PC-3 (cell line): ENCODE measurements at regions not wholly inside any gene's neighbourhood (a gene's known extent, or its start where the extent isn't known, plus 50 kb on each side); places are given as distances from the start of the nearest gene placed in this dataset.

Experiments
- ATAC-seq: fragments of 200-7000 bp; cut with Tn5 transposase; 2 replicates; pipeline ENCODE4 v1.9.1; 2020; ENCODE audit warnings: mild to moderate bottlenecking, moderate library complexity
- BruUV-seq: library from RNA; stranded (reverse); fragments of 400-500 nt; replicated peaks from 2 replicates; lab custom pipeline; 2021; lab: Mats Ljungman, UMichigan
- CTCF ChIA-PET: fragments of 300-600 bp; sonication (Branson Sonifier 250); formaldehyde crosslinking; loops from one replicate; lab custom pipeline; 2022; ENCODE audit warnings: antibody characterized with exemption; lab: Charles Lee
- POLR2A ChIA-PET: fragments of 300-600 bp; sonication (Branson Sonifier 250); formaldehyde crosslinking; loops from one replicate; lab custom pipeline; 2022; ENCODE audit warnings: antibody characterized with exemption; ENCODE audit not compliant: unreplicated experiment; lab: Charles Lee
- DNase-seq: peaks from one replicate; pipeline ENCODE4 v3.0.0-alpha.2; 2015
- H2AFZ ChIP-seq: fragments of 300-600 bp; sonication (generic); 2 replicates; pipeline ENCODE4 v1.6.0; 2016; ENCODE audit warnings: antibody characterized with exemption, low read length
- H3F3A ChIP-seq: fragments of 300-600 bp; sonication (generic); one replicate; pipeline ENCODE4 v1.6.0; 2017; ENCODE audit warnings: antibody characterized with exemption, low read length, control low read depth, mild to moderate bottlenecking; ENCODE audit not compliant: unreplicated experiment
- H3K27ac ChIP-seq: fragments of 300-600 bp; sonication (generic); 2 replicates; pipeline ENCODE4 v1.5.1; 2016; ENCODE audit warnings: mild to moderate bottlenecking, low read length
- H3K27me3 ChIP-seq: fragments of 300-600 bp; sonication (generic); 2 replicates; pipeline ENCODE4 v1.6.1; 2016; ENCODE audit warnings: low read length, mixed read lengths
- H3K36me3 ChIP-seq: fragments of 300-600 bp; sonication (generic); 2 replicates; pipeline ENCODE4 v1.6.1; 2016; ENCODE audit warnings: low read depth, mixed run types, low read length, mixed read lengths
- H3K4me1 ChIP-seq: fragments of 300-600 bp; sonication (generic); 2 replicates; pipeline ENCODE4 v1.5.1; 2016; ENCODE audit warnings: low read length; ENCODE audit not compliant: insufficient read depth
- H3K4me2 ChIP-seq: fragments of 300-600 bp; sonication (generic); 2 replicates; pipeline ENCODE4 v1.6.0; 2016; ENCODE audit warnings: low read length
- H3K4me3 ChIP-seq: fragments of 300-600 bp; sonication (generic); 2 replicates; pipeline ENCODE4 v1.5.1; 2016; ENCODE audit warnings: mild to moderate bottlenecking, low read length, mixed read lengths
- H3K79me2 ChIP-seq: fragments of 300-600 bp; sonication (generic); 2 replicates; pipeline ENCODE4 v1.6.1; 2017; ENCODE audit warnings: low read length, mixed read lengths
- H3K9ac ChIP-seq: fragments of 300-600 bp; sonication (generic); 2 replicates; pipeline ENCODE4 v1.6.0; 2016; ENCODE audit warnings: mild to moderate bottlenecking, low read length
- H3K9me2 ChIP-seq: fragments of 300-600 bp; sonication (generic); replicated peaks from 2 replicates; pipeline ENCODE4 v1.6.1; 2016; ENCODE audit warnings: mixed run types, low read length, mixed read lengths
- H3K9me3 ChIP-seq: fragments of 300-600 bp; sonication (generic); 2 replicates; pipeline ENCODE4 v1.6.1; 2016; ENCODE audit warnings: low read length, mixed read lengths
- H4K20me1 ChIP-seq: fragments of 300-600 bp; sonication (generic); 2 replicates; pipeline ENCODE4 v1.6.1; 2016; ENCODE audit warnings: low read length, mixed read lengths
- CTCF ChIP-seq: fragments of 300-600 bp; sonication (generic); conservative IDR thresholded peaks from 2 replicates; pipeline ENCODE4 v1.5.1; 2017; ENCODE audit warnings: antibody characterized with exemption, low read depth, mild to moderate bottlenecking, low read length
- EZH2 ChIP-seq: fragments of 300-600 bp; sonication (generic); IDR thresholded peaks from one replicate; pipeline ENCODE4 v1.6.1; 2017; ENCODE audit warnings: antibody characterized with exemption, mild to moderate bottlenecking, low read length; ENCODE audit not compliant: unreplicated experiment
- EZH2phosphoT487 ChIP-seq: fragments of 300-600 bp; sonication (generic); IDR thresholded peaks from 2 replicates; pipeline ENCODE4 v1.6.1; 2018; ENCODE audit warnings: mild to moderate bottlenecking, antibody characterized with exemption, low read length, borderline replicate concordance
- intact Hi-C: fragments of 100-400 bp; cut with micrococcal nuclease; formaldehyde crosslinking; loops from 2 replicates; pipeline ENCODE4 v1.9.0; 2023

GRCh38 chr21:23607782-23608431, 1999.4 kb downstream of the MRPL39 start:
- Histone ChIP-seq H3K4me1 (no peaks in the 10 kb centered on the region), H3F3A (no peaks in the 10 kb centered on the region), H3K36me3 (no peaks in the 10 kb centered on the region), H4K20me1 (no peaks in the 10 kb centered on the region), H3K4me3 (no peak overlapping the region), H3K4me2 (no peak overlapping the region), H3K27ac (no peak overlapping the region), H3K27me3 (no peaks in the 10 kb centered on the region), H2AFZ (no peak overlapping the region), H3K9me3 (no peaks in the 10 kb centered on the region), H3K9ac (no peak overlapping the region), H3K9me2 (no peaks in the 10 kb centered on the region), H3K79me2 (no peaks in the 10 kb centered on the region)
- no peak for ATAC-seq
- CTCF ChIA-PET: no interaction called here
- intact Hi-C loops: no loop called here
- POLR2A ChIA-PET: no interaction called here
- no peak for DNase-seq
- TF ChIP-seq CTCF (no peak), EZH2 (no peak), EZH2phosphoT487 (no peak)
- no TSS peak for BruUV-seq

- no peaks in the 10 kb centered on the region for H3K9me2 ChIP-seq
- intact Hi-C loops: no loop called here
- no peak overlapping the region for H2AFZ ChIP-seq
- no peaks in the 10 kb centered on the region for H3K27me3 ChIP-seq
- no peaks in the 10 kb centered on the region for H4K20me1 ChIP-seq
- H3K4me1 ChIP-seq: no peaks in the 10 kb centered on the region
- no peak overlapping the region for H3K4me2 ChIP-seq
- no TSS peak for BruUV-seq
- no peaks in the 10 kb centered on the region for H3K79me2 ChIP-seq
- H3K36me3 ChIP-seq: no peaks in the 10 kb centered on the region
- H3K9me3 ChIP-seq: no peaks in the 10 kb centered on the region
- TF ChIP-seq EZH2 (no peak), EZH2phosphoT487 (no peak), CTCF (no peak)
- no peak overlapping the region for H3K4me3 ChIP-seq
- DNase-seq (no peak), ATAC-seq (no peak)
- H3K27ac ChIP-seq: no peak overlapping the region
- POLR2A ChIA-PET: no interaction called here
- no peaks in the 10 kb centered on the region for H3F3A ChIP-seq
- CTCF ChIA-PET: no interaction called here
- H3K9ac ChIP-seq: no peak overlapping the region
Observed at GRCh38 chr21:23601549-23601948, 2005.7 kb downstream of the MRPL39 start.

- Histone ChIP-seq H3K27ac (no peak overlapping the region), H3K9ac (no peak overlapping the region), H3K4me3 (no peak overlapping the region), H3K36me3 (no peaks in the 10 kb centered on the region), H3K27me3 (no peaks in the 10 kb centered on the region), H3F3A (no peaks in the 10 kb centered on the region), H3K4me2 (no peak overlapping the region), H3K4me1 (no peaks in the 10 kb centered on the region), H2AFZ (no peak overlapping the region), H3K79me2 (no peaks in the 10 kb centered on the region), H3K9me2 (no peaks in the 10 kb centered on the region), H4K20me1 (no peaks in the 10 kb centered on the region), H3K9me3 (no peaks in the 10 kb centered on the region)
- DNase-seq (no peak), ATAC-seq (no peak)
- TF ChIP-seq EZH2 (no peak), EZH2phosphoT487 (no peak), CTCF (no peak)
- POLR2A ChIA-PET: no interaction called here
- intact Hi-C loops: no loop called here
- CTCF ChIA-PET: no interaction called here
- BruUV-seq: no TSS peak
Observed at GRCh38 chr21:23593582-23593981, 2013.7 kb downstream of the MRPL39 start.
